SU-DHL-6 (cell line): ENCODE measurements at regions not wholly inside any gene's neighbourhood (a gene's known extent, or its start where the extent isn't known, plus 50 kb on each side); places are given as distances from the start of the nearest gene placed in this dataset.

Experiments used
- CTCF ChIP-seq: fragments of 200-600 bp; sonication (generic); IDR thresholded peaks from one replicate; pipeline ENCODE4 v1.5.1; 2017; ENCODE audit warnings: antibody characterized with exemption, mild to moderate bottlenecking, low read length, moderate library complexity; ENCODE audit not compliant: insufficient read depth, poor library complexity, severe bottlenecking
- EZH2phosphoT487 ChIP-seq: fragments of 200-600 bp; sonication (generic), shearing (Covaris generic); conservative IDR thresholded peaks from 2 replicates; pipeline ENCODE4 v1.6.1; 2018; ENCODE audit warnings: mild to moderate bottlenecking, antibody characterized with exemption, low read length, moderate library complexity, mixed read lengths

DNA sequence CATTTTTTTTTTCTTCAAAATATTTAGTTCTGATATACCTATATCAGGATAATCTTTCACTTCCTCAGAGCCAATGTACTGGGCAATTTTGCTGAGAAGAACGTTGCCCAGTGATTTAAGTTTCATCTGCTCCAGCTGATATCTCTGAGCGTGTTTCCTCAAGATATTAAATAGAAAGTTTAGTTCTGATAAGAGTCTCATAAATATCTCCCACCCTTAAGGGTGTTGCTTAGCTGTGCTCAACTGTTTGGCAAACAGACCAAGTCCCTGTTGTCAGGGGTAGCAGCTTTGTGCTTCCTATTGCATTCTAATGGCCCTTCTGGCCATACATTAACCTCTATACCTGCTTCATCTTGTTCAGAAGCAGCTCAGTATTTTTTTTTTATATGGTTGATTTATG is 84.7 kb upstream of the GPR141 start:
- TF ChIP-seq CTCF (no peak), EZH2phosphoT487 (no peak)
